ENCODE measurements at regions not wholly inside any gene's neighbourhood (a gene's known extent, or its start where the extent isn't known, plus 50 kb on each side); places are given as distances from the start of the nearest gene placed in this dataset.

DNA sequence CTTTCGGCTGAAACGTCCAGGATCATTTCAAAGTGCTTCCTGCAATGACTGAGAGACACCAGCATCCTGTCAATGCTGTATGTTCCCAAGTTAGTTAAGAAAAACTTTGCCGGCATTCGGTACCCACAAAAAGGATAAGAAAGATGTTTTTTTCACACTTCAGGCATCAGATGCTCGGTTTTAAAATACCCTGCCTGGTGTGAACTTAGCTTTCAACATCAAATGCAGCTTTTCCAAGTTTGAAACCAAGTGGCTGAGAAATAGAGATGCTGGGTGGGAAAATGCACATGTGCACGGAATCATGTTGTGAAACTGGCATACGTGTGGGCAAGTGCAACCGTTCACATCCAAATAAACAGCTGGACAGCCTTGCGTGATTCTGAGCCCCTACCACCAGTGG lies 254.9 kb upstream of the IGF1R start:
- TF ChIP-seq POLR2A (IDR thresholded peaks at IDR 0.05) (no peak), POLR2AphosphoS5 (IDR thresholded peaks at IDR 0.05) (no peak)
- TF ChIP-seq, protein P1, sequence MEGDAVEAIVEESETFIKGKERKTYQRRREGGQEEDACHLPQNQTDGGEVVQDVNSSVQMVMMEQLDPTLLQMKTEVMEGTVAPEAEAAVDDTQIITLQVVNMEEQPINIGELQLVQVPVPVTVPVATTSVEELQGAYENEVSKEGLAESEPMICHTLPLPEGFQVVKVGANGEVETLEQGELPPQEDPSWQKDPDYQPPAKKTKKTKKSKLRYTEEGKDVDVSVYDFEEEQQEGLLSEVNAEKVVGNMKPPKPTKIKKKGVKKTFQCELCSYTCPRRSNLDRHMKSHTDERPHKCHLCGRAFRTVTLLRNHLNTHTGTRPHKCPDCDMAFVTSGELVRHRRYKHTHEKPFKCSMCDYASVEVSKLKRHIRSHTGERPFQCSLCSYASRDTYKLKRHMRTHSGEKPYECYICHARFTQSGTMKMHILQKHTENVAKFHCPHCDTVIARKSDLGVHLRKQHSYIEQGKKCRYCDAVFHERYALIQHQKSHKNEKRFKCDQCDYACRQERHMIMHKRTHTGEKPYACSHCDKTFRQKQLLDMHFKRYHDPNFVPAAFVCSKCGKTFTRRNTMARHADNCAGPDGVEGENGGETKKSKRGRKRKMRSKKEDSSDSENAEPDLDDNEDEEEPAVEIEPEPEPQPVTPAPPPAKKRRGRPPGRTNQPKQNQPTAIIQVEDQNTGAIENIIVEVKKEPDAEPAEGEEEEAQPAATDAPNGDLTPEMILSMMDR (IDR thresholded peaks at IDR 0.05) = no peak
